ENCODE measurements at regions not wholly inside any gene's neighbourhood (a gene's known extent, or its start where the extent isn't known, plus 50 kb on each side); places are given as distances from the start of the nearest gene placed in this dataset.

- H3K27ac Mint-ChIP-seq = no peak overlapping the region
- H3K4me3 Mint-ChIP-seq = no peak overlapping the region
- Histone ChIP-seq H3K4me1 (ENCODE audit: insufficient read depth, low read length) (no peaks in the 10 kb centered on the region), H3K27me3 (ENCODE audit: insufficient read depth, low read length, poor library complexity, severe bottlenecking) (no peaks in the 10 kb centered on the region), H3K27ac (ENCODE audit: low read depth, low read length) (no peak overlapping the region), H3K9me3 (ENCODE audit: low read length) (no peaks in the 10 kb centered on the region), H3K36me3 (ENCODE audit: insufficient read depth, low read length) (no peaks in the 10 kb centered on the region), H3K4me3 (ENCODE audit: low read length) (no peak overlapping the region)
- DNase-seq = no peak
- no peaks in the 10 kb centered on the region for H3K4me1 Mint-ChIP-seq
- H3K27me3 Mint-ChIP-seq = no peaks in the 10 kb centered on the region
- H3K36me3 Mint-ChIP-seq = no peaks in the 10 kb centered on the region
- ChIA-PET POLR2A (no interaction called here), CTCF (no interaction called here)
- peaks cover 10 to 24% (median 19%) of the 10 kb centered on the region in 5 donors for H3K9me3 Mint-ChIP-seq
Measured at GRCh38 chr16:6937641-6938040, 395.0 kb upstream of the RBFOX1 start.

GRCh38 chr16:6932871-6933385 lies 399.7 kb upstream of the RBFOX1 start:
- POLR2A ChIA-PET = no interaction called here
- DNase-seq = no peak
- Mint-ChIP-seq H3K36me3 (no peaks in the 10 kb centered on the region), H3K27me3 (no peaks in the 10 kb centered on the region), H3K4me1 (no peaks in the 10 kb centered on the region), H3K4me3 (no peak overlapping the region), H3K27ac (no peak overlapping the region), H3K9me3 (peaks cover 13 to 31% (median 21%) of the 10 kb centered on the region in 5 donors)
- H3K27ac ChIP-seq (ENCODE audit: low read depth, low read length) = no peak overlapping the region
- H3K4me1 ChIP-seq (ENCODE audit: insufficient read depth, low read length) = no peaks in the 10 kb centered on the region
- H3K36me3 ChIP-seq (ENCODE audit: insufficient read depth, low read length) = no peaks in the 10 kb centered on the region
- H3K4me3 ChIP-seq (ENCODE audit: low read length) = no peak overlapping the region
- CTCF ChIA-PET = no interaction called here
- no peaks in the 10 kb centered on the region for H3K27me3 ChIP-seq (ENCODE audit: insufficient read depth, low read length, poor library complexity, severe bottlenecking)
- H3K9me3 ChIP-seq (ENCODE audit: low read length) = no peaks in the 10 kb centered on the region

GRCh38 chr16:6929868-6930267 lies 402.8 kb upstream of the RBFOX1 start:
- H3K4me3 ChIP-seq (ENCODE audit: low read length) = no peak overlapping the region
- no peak overlapping the region for H3K27ac ChIP-seq (ENCODE audit: low read depth, low read length)
- ChIA-PET CTCF (no interaction called here), POLR2A (no interaction called here)
- H3K9me3 ChIP-seq (ENCODE audit: low read length) = no peaks in the 10 kb centered on the region
- DNase-seq = no peak
- no peaks in the 10 kb centered on the region for H3K4me1 Mint-ChIP-seq
- H3K36me3 Mint-ChIP-seq = no peaks in the 10 kb centered on the region
- peaks cover 10 to 33% (median 15%) of the 10 kb centered on the region in 5 donors for H3K9me3 Mint-ChIP-seq
- H3K27me3 Mint-ChIP-seq = no peaks in the 10 kb centered on the region
- H3K4me3 Mint-ChIP-seq = no peak overlapping the region
- H3K4me1 ChIP-seq (ENCODE audit: insufficient read depth, low read length) = no peaks in the 10 kb centered on the region
- H3K27ac Mint-ChIP-seq = no peak overlapping the region
- H3K36me3 ChIP-seq (ENCODE audit: insufficient read depth, low read length) = no peaks in the 10 kb centered on the region
- no peaks in the 10 kb centered on the region for H3K27me3 ChIP-seq (ENCODE audit: insufficient read depth, low read length, poor library complexity, severe bottlenecking)

- no peak for DNase-seq
- ChIA-PET CTCF (no interaction called here), POLR2A (no interaction called here)
- Mint-ChIP-seq H3K4me3 (no peak overlapping the region), H3K36me3 (no peaks in the 10 kb centered on the region), H3K4me1 (no peaks in the 10 kb centered on the region), H3K27ac (no peak overlapping the region), H3K27me3 (no peaks in the 10 kb centered on the region), H3K9me3 (peaks cover 0 to 27% (median 19%) of the 10 kb centered on the region in 5 donors)
- Histone ChIP-seq H3K27ac (ENCODE audit: low read depth, low read length) (no peak overlapping the region), H3K27me3 (ENCODE audit: insufficient read depth, low read length, poor library complexity, severe bottlenecking) (no peaks in the 10 kb centered on the region), H3K36me3 (ENCODE audit: insufficient read depth, low read length) (no peaks in the 10 kb centered on the region), H3K4me3 (ENCODE audit: low read length) (no peak overlapping the region), H3K4me1 (ENCODE audit: insufficient read depth, low read length) (no peaks in the 10 kb centered on the region), H3K9me3 (ENCODE audit: low read length) (no peaks in the 10 kb centered on the region)
Measured at GRCh38 chr16:6926762-6927161, 405.9 kb upstream of the RBFOX1 start.

- ChIA-PET CTCF (no interaction called here), POLR2A (no interaction called here)
- Mint-ChIP-seq H3K36me3 (no peaks in the 10 kb centered on the region), H3K27ac (no peak overlapping the region), H3K4me1 (no peaks in the 10 kb centered on the region), H3K27me3 (no peaks in the 10 kb centered on the region), H3K9me3 (peaks cover 0 to 30% (median 19%) of the 10 kb centered on the region in 5 donors), H3K4me3 (no peak overlapping the region)
- H3K4me1 ChIP-seq (ENCODE audit: insufficient read depth, low read length) = no peaks in the 10 kb centered on the region
- no peak overlapping the region for H3K4me3 ChIP-seq (ENCODE audit: low read length)
- H3K27me3 ChIP-seq (ENCODE audit: insufficient read depth, low read length, poor library complexity, severe bottlenecking) = no peaks in the 10 kb centered on the region
- DNase-seq = no peak
- no peaks in the 10 kb centered on the region for H3K9me3 ChIP-seq (ENCODE audit: low read length)
- H3K36me3 ChIP-seq (ENCODE audit: insufficient read depth, low read length) = no peaks in the 10 kb centered on the region
- no peak overlapping the region for H3K27ac ChIP-seq (ENCODE audit: low read depth, low read length)
Measured at GRCh38 chr16:6926341-6926740, 406.3 kb upstream of the RBFOX1 start.

- H3K36me3 Mint-ChIP-seq = no peaks in the 10 kb centered on the region
- H3K27me3 Mint-ChIP-seq = no peaks in the 10 kb centered on the region
- H3K4me3 ChIP-seq (ENCODE audit: low read length) = no peak overlapping the region
- H3K4me1 Mint-ChIP-seq = no peaks in the 10 kb centered on the region
- POLR2A ChIA-PET = no interaction called here
- no peaks in the 10 kb centered on the region for H3K27me3 ChIP-seq (ENCODE audit: insufficient read depth, low read length, poor library complexity, severe bottlenecking)
- no peak overlapping the region for H3K4me3 Mint-ChIP-seq
- peaks cover 1 to 23% (median 8%) of the 10 kb centered on the region in 5 donors for H3K9me3 Mint-ChIP-seq
- H3K27ac Mint-ChIP-seq = no peak overlapping the region
- no peaks in the 10 kb centered on the region for H3K36me3 ChIP-seq (ENCODE audit: insufficient read depth, low read length)
- no peaks in the 10 kb centered on the region for H3K4me1 ChIP-seq (ENCODE audit: insufficient read depth, low read length)
- H3K27ac ChIP-seq (ENCODE audit: low read depth, low read length) = no peak overlapping the region
- DNase-seq = no peak
- no peaks in the 10 kb centered on the region for H3K9me3 ChIP-seq (ENCODE audit: low read length)
- CTCF ChIA-PET = no interaction called here
Measured at GRCh38 chr16:6918646-6919045, 414.0 kb upstream of the RBFOX1 start.

- Mint-ChIP-seq H3K36me3 (no peaks in the 10 kb centered on the region), H3K4me3 (no peak overlapping the region), H3K4me1 (no peaks in the 10 kb centered on the region), H3K9me3 (peaks cover 1 to 24% (median 10%) of the 10 kb centered on the region in 5 donors), H3K27ac (no peak overlapping the region), H3K27me3 (no peaks in the 10 kb centered on the region)
- Histone ChIP-seq H3K4me3 (ENCODE audit: low read length) (no peak overlapping the region), H3K27ac (ENCODE audit: low read depth, low read length) (no peak overlapping the region), H3K36me3 (ENCODE audit: insufficient read depth, low read length) (no peaks in the 10 kb centered on the region), H3K27me3 (ENCODE audit: insufficient read depth, low read length, poor library complexity, severe bottlenecking) (no peaks in the 10 kb centered on the region), H3K9me3 (ENCODE audit: low read length) (no peaks in the 10 kb centered on the region), H3K4me1 (ENCODE audit: insufficient read depth, low read length) (no peaks in the 10 kb centered on the region)
- ChIA-PET CTCF (no interaction called here), POLR2A (no interaction called here)
- DNase-seq = no peak
Measured at GRCh38 chr16:6916946-6917345, 415.7 kb upstream of the RBFOX1 start.

- H3K27me3 ChIP-seq (ENCODE audit: insufficient read depth, low read length, poor library complexity, severe bottlenecking) = no peaks in the 10 kb centered on the region
Measured at GRCh38 chr16:6913566-6913965, 419.1 kb upstream of the RBFOX1 start.

GRCh38 chr16:6910301-6910700 lies 422.3 kb upstream of the RBFOX1 start:
- no peaks in the 10 kb centered on the region for H3K27me3 Mint-ChIP-seq
- CTCF ChIA-PET = no interaction called here
- Histone ChIP-seq H3K9me3 (ENCODE audit: low read length) (no peaks in the 10 kb centered on the region), H3K4me3 (ENCODE audit: low read length) (no peak overlapping the region), H3K27ac (ENCODE audit: low read depth, low read length) (no peak overlapping the region), H3K27me3 (ENCODE audit: insufficient read depth, low read length, poor library complexity, severe bottlenecking) (no peaks in the 10 kb centered on the region), H3K36me3 (ENCODE audit: insufficient read depth, low read length) (no peaks in the 10 kb centered on the region), H3K4me1 (ENCODE audit: insufficient read depth, low read length) (no peaks in the 10 kb centered on the region)
- DNase-seq = no peak
- POLR2A ChIA-PET = no interaction called here
- H3K4me1 Mint-ChIP-seq = no peaks in the 10 kb centered on the region
- H3K27ac Mint-ChIP-seq = no peak overlapping the region
- no peak overlapping the region for H3K4me3 Mint-ChIP-seq
- H3K9me3 Mint-ChIP-seq = peaks cover 4 to 28% (median 15%) of the 10 kb centered on the region in 5 donors
- H3K36me3 Mint-ChIP-seq = peaks cover 0 to 1% (median 0%) of the 10 kb centered on the region in 3 donors

More at GRCh38 chr16:6913566-6913965, 419.1 kb upstream of the RBFOX1 start:
- Mint-ChIP-seq H3K27me3 (no peaks in the 10 kb centered on the region), H3K36me3 (no peaks in the 10 kb centered on the region), H3K4me3 (no peak overlapping the region), H3K4me1 (no peaks in the 10 kb centered on the region), H3K27ac (no peak overlapping the region), H3K9me3 (peaks cover 0 to 23% (median 13%) of the 10 kb centered on the region in 5 donors)
- POLR2A ChIA-PET = no interaction called here
- Histone ChIP-seq H3K4me1 (ENCODE audit: insufficient read depth, low read length) (no peaks in the 10 kb centered on the region), H3K36me3 (ENCODE audit: insufficient read depth, low read length) (no peaks in the 10 kb centered on the region), H3K27ac (ENCODE audit: low read depth, low read length) (no peak overlapping the region), H3K9me3 (ENCODE audit: low read length) (no peaks in the 10 kb centered on the region), H3K4me3 (ENCODE audit: low read length) (no peak overlapping the region)
- no peak for DNase-seq
- CTCF ChIA-PET = no interaction called here
